Activated CD8-positive, alpha-beta T cell treated with anti-CD3 and anti-CD28 coated beads, Interleukin-2, amount 10 ng/mL, durations not matched to agents 7 days and 5 days (primary cell): ENCODE measurements at regions not wholly inside any gene's neighbourhood (a gene's known extent, or its start where the extent isn't known, plus 50 kb on each side); places are given as distances from the start of the nearest gene placed in this dataset.
"Not testable (repeated sequence)": the region's sequence is repeated elsewhere in the genome, so short reads cannot be mapped to it uniquely, and the experiment has no call there.

Experiments used
- ATAC-seq: fragments of 150-1000 bp; cut with Tn5 transposase; one replicate; pipeline ENCODE4 v1.10.0; 2021; ENCODE audit warnings: moderate library complexity
- CTCF ChIA-PET: fragments of 350-600 bp; sonication (Branson Sonifier 250); formaldehyde crosslinking; loops from one replicate; lab custom pipeline; 2021; ENCODE audit warnings: antibody characterized with exemption; lab: Charles Lee
- POLR2A ChIA-PET: fragments of 350-600 bp; sonication (Branson Sonifier 250); formaldehyde crosslinking; loops from one replicate; lab custom pipeline; 2021; ENCODE audit warnings: antibody characterized with exemption; lab: Charles Lee
- DNase-seq: peaks from one replicate; pipeline ENCODE4 v3.0.0-alpha.2; 2020
- H3K27ac Mint-ChIP-seq: one replicate; pipeline ENCODE4 v1.8.0; 2021; ENCODE audit warnings: mild to moderate bottlenecking, mixed read lengths
- H3K27me3 Mint-ChIP-seq: one replicate; pipeline ENCODE4 v1.8.0; 2021; ENCODE audit warnings: low read depth, mixed read lengths
- H3K36me3 Mint-ChIP-seq: one replicate; pipeline ENCODE4 v1.8.0; 2021; ENCODE audit warnings: low read depth, mixed read lengths
- H3K4me1 Mint-ChIP-seq: one replicate; pipeline ENCODE4 v1.8.0; 2021; ENCODE audit warnings: low read depth, mixed read lengths
- H3K4me3 Mint-ChIP-seq: one replicate; pipeline ENCODE4 v1.8.0; 2021; ENCODE audit warnings: mild to moderate bottlenecking, mixed read lengths
- H3K9me3 Mint-ChIP-seq: one replicate; pipeline ENCODE4 v1.8.0; 2022; ENCODE audit warnings: mixed read lengths; ENCODE audit not compliant: insufficient read depth

- H3K9me3 Mint-ChIP-seq = no peaks in the 10 kb centered on the region
- ChIA-PET CTCF (no interaction called here), POLR2A (no interaction called here)
- ATAC-seq (no peak), DNase-seq (no peak)
- H3K27me3 Mint-ChIP-seq = peaks cover 2% of the 10 kb centered on the region
- H3K4me3 Mint-ChIP-seq = no peak overlapping the region
- H3K4me1 Mint-ChIP-seq = no peaks in the 10 kb centered on the region
- no peak overlapping the region for H3K27ac Mint-ChIP-seq
- H3K36me3 Mint-ChIP-seq = no peaks in the 10 kb centered on the region
Observed at GRCh38 chr3:23128655-23129054, 74.5 kb upstream of the UBE2E2 start.

GRCh38 chr3:23129117-23129516, 74.0 kb upstream of the UBE2E2 start:
- Mint-ChIP-seq H3K36me3 (no peaks in the 10 kb centered on the region), H3K27me3 (peaks cover 2% of the 10 kb centered on the region), H3K27ac (no peak overlapping the region), H3K4me1 (no peaks in the 10 kb centered on the region), H3K9me3 (no peaks in the 10 kb centered on the region), H3K4me3 (no peak overlapping the region)
- ChIA-PET POLR2A (no interaction called here), CTCF (no interaction called here)
- DNase-seq = no peak
- ATAC-seq = no peak

- ChIA-PET POLR2A (no interaction called here), CTCF (no interaction called here)
- H3K9me3 Mint-ChIP-seq = no peaks in the 10 kb centered on the region
Observed at GRCh38 chr3:23129817-23130216, 73.3 kb upstream of the UBE2E2 start.

GRCh38 chr3:23130406-23130805, 72.7 kb upstream of the UBE2E2 start:
- no peaks in the 10 kb centered on the region for H3K9me3 Mint-ChIP-seq
- H3K36me3 Mint-ChIP-seq = no peaks in the 10 kb centered on the region
- H3K27ac Mint-ChIP-seq = no peak overlapping the region
- ChIA-PET POLR2A (no interaction called here), CTCF (no interaction called here)
- no peaks in the 10 kb centered on the region for H3K4me1 Mint-ChIP-seq
- H3K4me3 Mint-ChIP-seq = no peak overlapping the region
- DNase-seq (no peak), ATAC-seq (no peak)
- H3K27me3 Mint-ChIP-seq = peaks cover 2% of the 10 kb centered on the region

More at GRCh38 chr3:23129817-23130216, 73.3 kb upstream of the UBE2E2 start:
- no peak for DNase-seq
- ATAC-seq = no peak
- Mint-ChIP-seq H3K27me3 (peaks cover 2% of the 10 kb centered on the region), H3K36me3 (no peaks in the 10 kb centered on the region), H3K27ac (no peak overlapping the region), H3K4me3 (no peak overlapping the region), H3K4me1 (no peaks in the 10 kb centered on the region)

GRCh38 chr3:23135026-23135785, 67.9 kb upstream of the UBE2E2 start:
- ChIA-PET CTCF (no interaction called here), POLR2A (no interaction called here)
- no peak for DNase-seq
- ATAC-seq = no peak
- Mint-ChIP-seq H3K27ac (no peak overlapping the region), H3K36me3 (no peaks in the 10 kb centered on the region), H3K4me1 (no peaks in the 10 kb centered on the region), H3K27me3 (no peaks in the 10 kb centered on the region), H3K4me3 (no peak overlapping the region), H3K9me3 (no peaks in the 10 kb centered on the region)

- POLR2A ChIA-PET = no interaction called here
- H3K9me3 Mint-ChIP-seq = no peaks in the 10 kb centered on the region
- CTCF ChIA-PET = no interaction called here
- H3K27ac Mint-ChIP-seq = no peak overlapping the region
- no peak overlapping the region for H3K4me3 Mint-ChIP-seq
- no peaks in the 10 kb centered on the region for H3K27me3 Mint-ChIP-seq
- DNase-seq (no peak), ATAC-seq (no peak)
- H3K4me1 Mint-ChIP-seq = no peaks in the 10 kb centered on the region
- no peaks in the 10 kb centered on the region for H3K36me3 Mint-ChIP-seq
Observed at GRCh38 chr3:23136054-23136453, 67.1 kb upstream of the UBE2E2 start.

GRCh38 chr3:23144051-23144450, 59.1 kb upstream of the UBE2E2 start:
- CTCF ChIA-PET, H3K36me3 Mint-ChIP-seq, POLR2A ChIA-PET, H3K27ac Mint-ChIP-seq, H3K4me1 Mint-ChIP-seq, H3K4me3 Mint-ChIP-seq, ATAC-seq, H3K27me3 Mint-ChIP-seq, H3K9me3 Mint-ChIP-seq, DNase-seq: not testable (repeated sequence)

GRCh38 chr3:23146163-23146562, 57.0 kb upstream of the UBE2E2 start:
- H3K27me3 Mint-ChIP-seq = peaks cover 2% of the 10 kb centered on the region

GRCh38 chr3:23152989-23153388, 50.1 kb upstream of the UBE2E2 start:
- Mint-ChIP-seq H3K27ac (no peak overlapping the region), H3K36me3 (no peaks in the 10 kb centered on the region), H3K9me3 (no peaks in the 10 kb centered on the region), H3K4me1 (no peaks in the 10 kb centered on the region), H3K27me3 (peaks cover 2% of the 10 kb centered on the region), H3K4me3 (no peak overlapping the region)
- ATAC-seq (no peak), DNase-seq (no peak)
- POLR2A ChIA-PET = no interaction called here
- CTCF ChIA-PET = no interaction called here

More at GRCh38 chr3:23146163-23146562, 57.0 kb upstream of the UBE2E2 start:
- Mint-ChIP-seq H3K9me3 (no peaks in the 10 kb centered on the region), H3K4me3 (no peak overlapping the region), H3K36me3 (no peaks in the 10 kb centered on the region), H3K4me1 (peaks cover 8% of the 10 kb centered on the region), H3K27ac (no peak overlapping the region)
- ATAC-seq (no peak), DNase-seq (no peak)
- ChIA-PET POLR2A (no interaction called here), CTCF (no interaction called here)
